Colonic mucosa (tissue), 4 donors: ENCODE measurements at regions not wholly inside any gene's neighbourhood (a gene's known extent, or its start where the extent isn't known, plus 50 kb on each side); places are given as distances from the start of the nearest gene placed in this dataset.

Source experiments
- DNase-seq: peaks from one replicate; pipeline ENCODE4 v3.0.0-alpha.2; 2020
- H3K27ac ChIP-seq: fragments of 200-600 bp; one replicate; pipeline ENCODE4 v1.8.0; 2021
- H3K27me3 ChIP-seq: fragments of 200-600 bp; one replicate; pipeline ENCODE4 v1.8.0; 2021
- H3K36me3 ChIP-seq: fragments of 200-600 bp; one replicate; pipeline ENCODE4 v1.8.0; 2021
- H3K4me1 ChIP-seq: fragments of 200-600 bp; one replicate; pipeline ENCODE4 v1.8.0; 2021; ENCODE audit warnings: mild to moderate bottlenecking
- H3K4me3 ChIP-seq: fragments of 200-600 bp; one replicate; pipeline ENCODE4 v1.8.0; 2021
- H3K9ac ChIP-seq, 2 donors: one replicate each; pipeline ENCODE4 v1.7.0; 2013; ENCODE audit warnings: control low read depth in 2 of 2, low read depth in 2 of 2, low read length in 2 of 2
- H3K9me3 ChIP-seq: fragments of 200-600 bp; one replicate; pipeline ENCODE4 v1.8.0; 2021
- CTCF ChIP-seq: fragments of 200-600 bp; IDR thresholded peaks from one replicate; pipeline ENCODE4 v1.8.0; 2022; ENCODE audit warnings: antibody characterized with exemption, mild to moderate bottlenecking
- intact Hi-C: fragments of 100-400 bp; cut with DNase I; formaldehyde crosslinking; loops from one replicate; pipeline ENCODE4 v1.14.1; 2022
- donor health status: healthy.
- donor health status: DM: no; HTN: no; CAD: no.
- donor health status: DM: no; HTN: no; CAD: no.

- Histone ChIP-seq H3K36me3 (no peaks in the 10 kb centered on the region), H3K27ac (no peak overlapping the region), H3K4me1 (no peaks in the 10 kb centered on the region), H3K9ac (no peak overlapping the region), H3K27me3 (no peaks in the 10 kb centered on the region), H3K4me3 (no peak overlapping the region), H3K9me3 (no peaks in the 10 kb centered on the region)
- intact Hi-C loops = no loop called here
- no peak for DNase-seq
- TF ChIP-seq CTCF = no peak
Observed at GRCh38 chr1:4268262-4268888, 368.3 kb upstream of the C1orf174 start.

GRCh38 chr1:4268889-4269284 is 368.8 kb upstream of the C1orf174 start:
- no peak overlapping the region for H3K27ac ChIP-seq
- H3K4me3 ChIP-seq = no peak overlapping the region
- DNase-seq = no peak
- no peak for TF ChIP-seq CTCF
- intact Hi-C loops = no loop called here
- H3K4me1 ChIP-seq = no peaks in the 10 kb centered on the region
- no peak overlapping the region for H3K9ac ChIP-seq
- no peaks in the 10 kb centered on the region for H3K9me3 ChIP-seq
- H3K36me3 ChIP-seq = no peaks in the 10 kb centered on the region
- H3K27me3 ChIP-seq = no peaks in the 10 kb centered on the region

- intact Hi-C loops = no loop called here
- DNase-seq = no peak
- Histone ChIP-seq H3K9ac (no peak overlapping the region), H3K9me3 (no peaks in the 10 kb centered on the region), H3K36me3 (no peaks in the 10 kb centered on the region), H3K27me3 (no peaks in the 10 kb centered on the region), H3K4me1 (no peaks in the 10 kb centered on the region), H3K4me3 (no peak overlapping the region), H3K27ac (no peak overlapping the region)
- TF ChIP-seq CTCF = no peak
Observed at GRCh38 chr1:4269330-4269729, 369.3 kb upstream of the C1orf174 start.

- Histone ChIP-seq H3K4me3 (no peak overlapping the region), H3K9ac (no peak overlapping the region), H3K9me3 (no peaks in the 10 kb centered on the region), H3K27me3 (no peaks in the 10 kb centered on the region), H3K27ac (no peak overlapping the region), H3K36me3 (no peaks in the 10 kb centered on the region), H3K4me1 (no peaks in the 10 kb centered on the region)
- no peak for TF ChIP-seq CTCF
- intact Hi-C loops = no loop called here
- DNase-seq = no peak
Observed at GRCh38 chr1:4269952-4270570, 370.0 kb upstream of the C1orf174 start.

- no peak for TF ChIP-seq CTCF
- intact Hi-C loops = no loop called here
- H3K27ac ChIP-seq = no peak overlapping the region
- H3K9ac ChIP-seq = no peak overlapping the region
- no peaks in the 10 kb centered on the region for H3K4me1 ChIP-seq
- H3K9me3 ChIP-seq = no peaks in the 10 kb centered on the region
- H3K4me3 ChIP-seq = no peak overlapping the region
- no peaks in the 10 kb centered on the region for H3K36me3 ChIP-seq
- no peak for DNase-seq
- H3K27me3 ChIP-seq = no peaks in the 10 kb centered on the region
Observed at GRCh38 chr1:4270651-4271337, 370.7 kb upstream of the C1orf174 start.
